H9 (cell line): ENCODE measurements at regions not wholly inside any gene's neighbourhood (a gene's known extent, or its start where the extent isn't known, plus 50 kb on each side); places are given as distances from the start of the nearest gene placed in this dataset. TPM values are rescaled to one million over a fixed set of nuclear protein-coding genes. Genes with fewer than 3 reads are reported as not detected.

Experiments used
- microRNA-seq: library from miRNA; unstranded; fragments of <30 nt; microRNA quantifications from one replicate; pipeline ENCODE4, GENCODE V29; 2020; ENCODE audit warnings: borderline microRNAs expressed

Small RNAs in the stretch of these regions (microRNA-seq; reads per million reads assigned to microRNA genes)
- not detected for gene MIR4444-2
